ENCODE measurements at regions not wholly inside any gene's neighbourhood (a gene's known extent, or its start where the extent isn't known, plus 50 kb on each side); places are given as distances from the start of the nearest gene placed in this dataset.
"Not testable (repeated sequence)": the region's sequence is repeated elsewhere in the genome, so short reads cannot be mapped to it uniquely, and the experiment has no call there.

- FAIRE-seq = no peak
- no peak for TF ChIP-seq PAX5 (IDR thresholded peaks at IDR 0.05; ENCODE audit: insufficient read depth, low read length, severe bottlenecking)
- TF ChIP-seq SPI1 (IDR thresholded peaks at IDR 0.05; ENCODE audit: low read depth, low read length) = no peak
- no peak for TF ChIP-seq TAF1 (IDR thresholded peaks at IDR 0.05; ENCODE audit: low read depth, low read length)
- no peak for TF ChIP-seq POLR2AphosphoS5 (IDR thresholded peaks at IDR 0.05; ENCODE audit: low read depth, low read length)
- TF ChIP-seq POLR2A (IDR thresholded peaks at IDR 0.05; ENCODE audit: low read depth, low read length) = no peak
- no peak for TF ChIP-seq POU2F2 (IDR thresholded peaks at IDR 0.05; ENCODE audit: low read depth, low read length)
- DNase-seq (ENCODE audit: insufficient read length, low spot score) = no peak
Measured at GRCh38 chr3:101144105-101144504, 150.9 kb upstream of the ABI3BP start.

DNA sequence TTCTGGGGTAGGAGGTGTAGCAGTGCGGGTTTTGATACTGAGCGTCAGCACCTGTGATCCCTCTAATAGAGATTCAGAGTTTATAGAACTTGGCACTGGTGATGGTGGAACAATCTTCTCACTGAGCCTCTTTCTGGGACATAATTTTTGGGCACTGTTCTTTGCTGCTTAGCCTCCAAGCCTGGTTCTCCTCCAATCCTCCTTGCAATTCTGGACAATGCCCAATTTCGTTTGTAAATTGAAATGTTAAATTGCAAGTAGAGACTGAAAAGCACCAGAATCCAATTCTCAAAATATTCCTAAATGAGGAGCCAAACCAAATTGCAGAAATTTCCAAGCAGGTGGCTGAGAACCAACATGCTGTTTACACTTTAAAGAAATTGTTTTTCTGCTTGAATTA lies 149.8 kb upstream of the ABI3BP start:
- DNase-seq (ENCODE audit: insufficient read length, low spot score) = no peak
- no peak for TF ChIP-seq SPI1 (IDR thresholded peaks at IDR 0.05; ENCODE audit: low read depth, low read length)
- no peak for TF ChIP-seq POLR2AphosphoS5 (IDR thresholded peaks at IDR 0.05; ENCODE audit: low read depth, low read length)
- TF ChIP-seq PAX5 (IDR thresholded peaks at IDR 0.05; ENCODE audit: insufficient read depth, low read length, severe bottlenecking) = no peak
- no peak for TF ChIP-seq POLR2A (IDR thresholded peaks at IDR 0.05; ENCODE audit: low read depth, low read length)
- TF ChIP-seq POU2F2 (IDR thresholded peaks at IDR 0.05; ENCODE audit: low read depth, low read length) = no peak
- no peak for TF ChIP-seq TAF1 (IDR thresholded peaks at IDR 0.05; ENCODE audit: low read depth, low read length)
- no peak for FAIRE-seq

DNA sequence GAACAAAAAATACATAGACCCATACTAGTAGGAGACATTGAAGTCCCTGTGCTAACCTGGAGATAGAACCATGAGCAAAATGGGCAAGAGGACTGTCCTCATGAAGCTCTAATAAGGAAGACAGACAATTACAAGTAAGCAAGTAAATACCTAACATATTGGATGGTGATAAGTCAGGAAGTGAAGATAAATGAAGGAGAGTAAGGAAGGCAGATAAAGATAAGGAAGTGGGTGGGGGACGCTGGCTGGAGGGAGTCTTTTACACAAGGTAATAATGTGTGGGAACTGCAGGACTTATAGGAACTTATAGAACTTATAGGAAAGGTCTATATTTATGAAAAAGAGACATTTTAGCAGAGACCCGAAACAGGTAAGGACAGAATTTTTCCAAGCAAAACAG lies 148.9 kb upstream of the ABI3BP start:
- FAIRE-seq = no peak
- no peak for TF ChIP-seq POLR2AphosphoS5 (IDR thresholded peaks at IDR 0.05; ENCODE audit: low read depth, low read length)
- no peak for TF ChIP-seq SPI1 (IDR thresholded peaks at IDR 0.05; ENCODE audit: low read depth, low read length)
- TF ChIP-seq PAX5 (IDR thresholded peaks at IDR 0.05; ENCODE audit: insufficient read depth, low read length, severe bottlenecking) = no peak
- no peak for TF ChIP-seq POU2F2 (IDR thresholded peaks at IDR 0.05; ENCODE audit: low read depth, low read length)
- no peak for TF ChIP-seq TAF1 (IDR thresholded peaks at IDR 0.05; ENCODE audit: low read depth, low read length)
- TF ChIP-seq POLR2A (IDR thresholded peaks at IDR 0.05; ENCODE audit: low read depth, low read length) = no peak
- DNase-seq (ENCODE audit: insufficient read length, low spot score) = no peak

GRCh38 chr3:101141135-101141534 lies 147.9 kb upstream of the ABI3BP start:
- DNase-seq (ENCODE audit: insufficient read length, low spot score) = no peak
- FAIRE-seq = no peak
- no peak for TF ChIP-seq SPI1 (IDR thresholded peaks at IDR 0.05; ENCODE audit: low read depth, low read length)
- no peak for TF ChIP-seq POLR2AphosphoS5 (IDR thresholded peaks at IDR 0.05; ENCODE audit: low read depth, low read length)
- no peak for TF ChIP-seq POU2F2 (IDR thresholded peaks at IDR 0.05; ENCODE audit: low read depth, low read length)
- TF ChIP-seq POLR2A (IDR thresholded peaks at IDR 0.05; ENCODE audit: low read depth, low read length) = no peak
- TF ChIP-seq TAF1 (IDR thresholded peaks at IDR 0.05; ENCODE audit: low read depth, low read length) = no peak
- TF ChIP-seq PAX5 (IDR thresholded peaks at IDR 0.05; ENCODE audit: insufficient read depth, low read length, severe bottlenecking) = no peak

- TF ChIP-seq SPI1 (IDR thresholded peaks at IDR 0.05; ENCODE audit: low read depth, low read length) (no peak), POU2F2 (IDR thresholded peaks at IDR 0.05; ENCODE audit: low read depth, low read length) (no peak), TAF1 (IDR thresholded peaks at IDR 0.05; ENCODE audit: low read depth, low read length) (no peak), PAX5 (IDR thresholded peaks at IDR 0.05; ENCODE audit: insufficient read depth, low read length, severe bottlenecking) (no peak), POLR2AphosphoS5 (IDR thresholded peaks at IDR 0.05; ENCODE audit: low read depth, low read length) (no peak)
- FAIRE-seq (no peak), DNase-seq (ENCODE audit: insufficient read length, low spot score) (no peak)
Measured at GRCh38 chr3:101138817-101139216, 145.6 kb upstream of the ABI3BP start.

GRCh38 chr3:101134331-101134730 lies 141.1 kb upstream of the ABI3BP start:
- DNase-seq (ENCODE audit: insufficient read length, low spot score) = no peak
- TF ChIP-seq TAF1 (IDR thresholded peaks at IDR 0.05; ENCODE audit: low read depth, low read length) = no peak
- no peak for TF ChIP-seq SPI1 (IDR thresholded peaks at IDR 0.05; ENCODE audit: low read depth, low read length)
- no peak for TF ChIP-seq POLR2AphosphoS5 (IDR thresholded peaks at IDR 0.05; ENCODE audit: low read depth, low read length)
- TF ChIP-seq POU2F2 (IDR thresholded peaks at IDR 0.05; ENCODE audit: low read depth, low read length) = no peak
- TF ChIP-seq POLR2A (IDR thresholded peaks at IDR 0.05; ENCODE audit: low read depth, low read length) = no peak
- no peak for TF ChIP-seq PAX5 (IDR thresholded peaks at IDR 0.05; ENCODE audit: insufficient read depth, low read length, severe bottlenecking)
- no peak for FAIRE-seq

- DNase-seq (ENCODE audit: insufficient read length, low spot score) = no peak
- no peak for FAIRE-seq
- no peak for TF ChIP-seq PAX5 (IDR thresholded peaks at IDR 0.05; ENCODE audit: insufficient read depth, low read length, severe bottlenecking)
- no peak for TF ChIP-seq POLR2AphosphoS5 (IDR thresholded peaks at IDR 0.05; ENCODE audit: low read depth, low read length)
- TF ChIP-seq SPI1 (IDR thresholded peaks at IDR 0.05; ENCODE audit: low read depth, low read length) = no peak
Measured at GRCh38 chr3:101133652-101134051, 140.4 kb upstream of the ABI3BP start.

DNA sequence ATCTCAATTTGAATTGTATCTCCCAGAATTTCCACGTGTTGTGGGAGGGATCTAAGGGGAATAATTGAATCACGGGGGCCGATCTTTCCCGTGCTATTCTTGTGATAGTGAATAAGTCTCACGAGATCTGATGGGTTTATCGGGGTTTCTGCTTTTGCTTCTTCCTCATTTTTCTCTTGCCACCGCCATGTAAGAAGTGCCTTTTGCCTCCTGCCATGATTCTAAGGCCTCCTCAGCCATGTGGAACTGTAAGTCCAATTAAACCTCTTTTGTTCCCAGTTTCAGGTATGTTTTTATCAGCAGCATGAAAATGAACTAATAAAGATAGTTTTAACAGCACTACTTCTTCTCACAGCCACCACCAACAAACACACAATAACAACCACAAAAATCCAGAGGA lies 140.0 kb upstream of the ABI3BP start:
- not testable (repeated sequence) for DNase-seq (ENCODE audit: insufficient read length, low spot score); FAIRE-seq

DNA sequence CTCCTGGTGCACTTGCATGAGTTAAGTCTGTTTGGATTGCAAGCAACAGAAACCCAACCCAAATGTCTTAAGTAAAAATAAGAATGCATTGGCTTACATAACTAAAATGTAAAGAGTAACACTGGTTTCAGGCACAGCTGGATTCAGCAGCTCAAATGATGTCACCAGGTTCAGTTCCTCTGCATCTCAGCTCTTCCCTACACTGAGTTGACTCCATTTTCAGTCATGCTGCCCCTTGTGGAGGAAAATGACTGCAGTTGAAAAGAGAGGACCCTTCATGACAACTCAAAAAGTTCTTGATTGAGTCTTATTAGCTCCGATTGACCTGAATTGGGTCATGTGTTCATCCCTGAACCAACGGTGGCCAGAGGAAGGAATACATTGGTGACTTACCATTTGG lies 138.5 kb upstream of the ABI3BP start:
- no peak for FAIRE-seq
- no peak for DNase-seq (ENCODE audit: insufficient read length, low spot score)
- no peak for TF ChIP-seq POU2F2 (IDR thresholded peaks at IDR 0.05; ENCODE audit: low read depth, low read length)
- no peak for TF ChIP-seq POLR2A (IDR thresholded peaks at IDR 0.05; ENCODE audit: low read depth, low read length)
- 0 out of 2 replicates have a peak, but pooled peaks have one; percentile 12 for TF ChIP-seq SPI1 (IDR thresholded peaks at IDR 0.05; ENCODE audit: low read depth, low read length)

GRCh38 chr3:101128786-101129185 lies 135.6 kb upstream of the ABI3BP start:
- TF ChIP-seq PAX5 (IDR thresholded peaks at IDR 0.05; ENCODE audit: insufficient read depth, low read length, severe bottlenecking) = no peak
- TF ChIP-seq POLR2A (IDR thresholded peaks at IDR 0.05; ENCODE audit: low read depth, low read length) = no peak
- TF ChIP-seq POLR2AphosphoS5 (IDR thresholded peaks at IDR 0.05; ENCODE audit: low read depth, low read length) = no peak
- TF ChIP-seq TAF1 (IDR thresholded peaks at IDR 0.05; ENCODE audit: low read depth, low read length) = no peak
- no peak for TF ChIP-seq POU2F2 (IDR thresholded peaks at IDR 0.05; ENCODE audit: low read depth, low read length)
- no peak for TF ChIP-seq SPI1 (IDR thresholded peaks at IDR 0.05; ENCODE audit: low read depth, low read length)

GRCh38 chr3:101128001-101128400 lies 134.8 kb upstream of the ABI3BP start:
- FAIRE-seq = no peak
- DNase-seq (ENCODE audit: insufficient read length, low spot score) = no peak
- no peak for TF ChIP-seq POLR2A (IDR thresholded peaks at IDR 0.05; ENCODE audit: low read depth, low read length)
- no peak for TF ChIP-seq SPI1 (IDR thresholded peaks at IDR 0.05; ENCODE audit: low read depth, low read length)
- no peak for TF ChIP-seq TAF1 (IDR thresholded peaks at IDR 0.05; ENCODE audit: low read depth, low read length)

More at GRCh38 chr3:101128786-101129185, 135.6 kb upstream of the ABI3BP start:
- FAIRE-seq (no peak), DNase-seq (ENCODE audit: insufficient read length, low spot score) (no peak)

All from GM12891 (cell line).